Epidermal melanocyte (primary cell): ENCODE measurements at regions not wholly inside any gene's neighbourhood (a gene's known extent, or its start where the extent isn't known, plus 50 kb on each side); places are given as distances from the start of the nearest gene placed in this dataset.
"Not testable (repeated sequence)": the region's sequence is repeated elsewhere in the genome, so short reads cannot be mapped to it uniquely, and the experiment has no call there.

Source experiments
- DNase-seq: peaks from one replicate; pipeline ENCODE4 v3.0.0; 2011; ENCODE audit warnings: low spot score; ENCODE audit not compliant: insufficient read length

GRCh38 chr14:89699071-89699470 lies 255.5 kb downstream of the EFCAB11 start:
- DNase-seq = no peak

GRCh38 chr14:89697281-89698060 lies 257.1 kb downstream of the EFCAB11 start:
- DNase-seq = no peak

DNA sequence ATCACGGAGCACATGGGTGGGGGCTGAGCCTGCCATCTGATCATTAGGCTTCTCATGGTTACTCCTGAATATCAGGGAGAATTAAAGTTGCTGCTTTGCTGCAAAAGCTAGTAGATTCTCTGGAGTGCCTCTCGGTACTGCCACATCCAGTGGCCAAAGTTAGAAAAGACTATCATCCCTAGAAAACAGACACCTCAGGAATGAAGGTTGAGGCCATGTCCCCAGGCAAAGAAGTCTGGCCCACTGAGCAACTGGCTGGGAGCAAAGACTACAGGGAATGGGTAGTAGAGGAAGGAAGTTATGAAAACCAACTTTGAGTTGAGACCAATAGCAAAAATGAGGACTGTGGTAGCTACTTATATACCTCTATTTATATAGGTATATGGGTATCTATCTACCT lies 258.7 kb downstream of the EFCAB11 start:
- DNase-seq = no peak

DNA sequence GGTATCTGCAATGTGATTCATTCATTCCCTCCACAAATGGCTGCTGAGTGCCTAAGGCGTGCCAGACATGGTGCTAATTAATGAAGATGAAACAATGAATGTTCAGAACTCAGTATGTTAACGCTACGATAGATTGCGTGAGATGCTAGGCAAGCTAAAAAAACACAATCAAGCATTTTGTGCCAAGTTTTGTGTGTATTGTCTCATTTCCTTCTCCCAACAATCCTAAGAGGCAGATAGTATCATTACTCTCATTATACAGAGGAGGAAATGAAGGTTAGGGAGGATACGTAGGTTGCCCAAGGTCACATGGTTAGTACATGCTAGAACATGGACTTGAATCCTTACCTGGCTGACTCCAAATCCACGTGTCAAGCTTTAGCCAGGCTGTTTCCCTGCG lies 264.4 kb downstream of the EFCAB11 start:
- DNase-seq = no peak

DNA sequence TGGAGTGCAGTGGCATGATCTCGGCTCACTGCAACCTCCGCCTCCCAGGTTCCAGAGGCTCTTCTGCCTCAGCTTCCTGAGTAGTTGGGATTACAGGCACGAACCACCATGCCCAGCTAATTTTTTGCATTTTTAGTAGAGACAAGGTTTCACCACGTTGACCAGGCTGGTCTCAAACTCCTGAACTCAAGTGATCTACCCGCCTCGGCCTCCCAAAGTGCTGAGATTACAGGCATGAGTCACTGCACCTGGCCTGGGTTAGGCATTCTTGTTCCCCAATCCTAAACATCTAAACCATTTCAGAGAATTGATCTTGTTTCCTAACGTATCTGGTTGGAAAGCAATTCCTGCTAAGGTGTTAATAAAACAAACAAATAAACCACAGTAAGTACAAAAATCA lies 264.8 kb downstream of the EFCAB11 start:
- not testable (repeated sequence) for DNase-seq

DNA sequence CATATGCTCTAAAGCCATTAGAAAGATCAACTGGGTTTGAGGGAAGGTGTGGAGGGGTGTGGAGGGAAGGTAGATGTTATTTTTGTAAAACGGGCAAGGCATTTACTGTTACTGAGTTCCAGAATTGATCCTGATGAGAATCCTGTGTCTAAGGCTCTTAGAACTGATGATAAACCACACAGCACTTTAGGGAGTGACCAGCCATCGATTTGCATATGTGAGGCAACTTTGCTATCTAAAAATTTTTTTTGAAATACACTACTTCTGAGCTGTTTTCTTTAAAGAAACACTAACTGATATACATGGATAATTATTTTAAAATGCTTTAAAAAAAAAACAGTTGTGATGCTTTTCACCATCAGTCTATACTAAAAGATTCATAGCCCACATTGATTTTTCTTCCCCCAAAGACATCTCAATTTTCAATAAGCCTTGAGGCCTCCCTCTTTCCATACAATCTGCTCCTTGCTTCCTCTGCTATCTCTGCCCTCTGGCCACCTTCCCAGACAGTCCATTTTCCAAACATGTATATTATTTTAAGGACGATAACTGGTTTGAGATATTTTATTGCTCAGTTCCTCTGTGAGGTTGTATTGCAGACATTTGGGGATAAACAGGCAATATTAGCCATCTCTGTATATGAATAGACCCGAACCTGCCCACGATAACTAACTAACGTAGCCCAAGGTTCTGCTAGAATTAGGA lies 265.9 kb downstream of the EFCAB11 start:
- no peak for DNase-seq

DNA sequence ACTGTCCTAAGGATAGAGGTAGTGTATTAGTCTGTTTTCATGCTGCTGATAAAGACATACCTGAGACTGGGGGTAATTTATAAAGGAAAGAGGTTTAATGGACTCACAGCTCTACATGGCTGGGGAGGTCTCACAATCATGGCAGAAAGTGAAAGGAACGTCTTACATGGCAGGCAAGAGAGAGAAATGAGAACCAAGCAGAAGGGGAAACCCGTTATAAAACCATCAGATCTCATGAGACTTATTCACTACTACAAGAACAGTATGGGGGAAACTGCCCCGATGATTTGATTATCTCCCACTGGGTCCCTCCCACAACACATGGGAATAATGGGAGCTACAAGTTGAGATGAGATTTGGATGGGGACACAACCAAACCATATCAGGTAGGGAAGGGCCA lies 267.4 kb downstream of the EFCAB11 start:
- not testable (repeated sequence) for DNase-seq

DNA sequence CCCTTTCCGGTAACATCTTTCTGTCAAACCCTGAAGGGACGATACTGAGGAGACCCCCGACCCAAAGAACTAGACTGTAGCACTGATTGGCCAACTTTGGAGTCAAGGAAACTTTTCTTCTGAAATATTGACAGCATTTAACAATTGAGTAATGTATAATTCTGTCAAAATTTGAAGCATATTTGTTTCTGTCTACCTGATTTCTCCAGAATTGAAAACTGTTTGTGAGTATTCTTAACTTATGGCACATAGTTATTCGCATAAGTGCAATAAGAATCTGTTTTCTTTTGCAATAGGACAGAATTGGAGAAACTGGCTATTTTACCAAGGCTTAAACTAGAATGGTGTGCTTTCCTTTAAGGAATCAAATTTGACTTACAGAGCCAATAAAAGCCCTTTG lies 267.1 kb upstream of the FOXN3 start:
- DNase-seq = no peak

- DNase-seq = no peak
These were observed 264.3 kb upstream of the FOXN3 start for GRCh38 chr14:89681086-89682018.

DNA sequence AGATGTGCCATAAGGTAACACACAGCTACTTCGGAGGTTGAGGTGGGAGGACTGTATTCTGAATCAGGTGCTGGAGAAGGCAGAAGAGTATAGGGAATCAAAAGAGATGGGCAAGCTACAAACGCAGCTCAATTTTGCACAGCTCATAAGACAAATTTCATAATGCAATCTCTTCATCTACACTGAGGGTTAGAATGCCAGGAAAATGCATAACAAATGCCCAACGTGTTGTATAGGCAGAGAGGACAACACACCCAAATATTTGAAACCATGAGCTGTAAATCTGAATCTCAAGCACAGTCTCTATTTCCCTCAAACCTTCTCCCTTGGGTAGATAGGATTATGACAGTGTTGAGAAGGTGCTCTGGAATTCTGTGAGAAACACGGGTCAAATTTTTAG lies 263.1 kb upstream of the FOXN3 start:
- DNase-seq = no peak

DNA sequence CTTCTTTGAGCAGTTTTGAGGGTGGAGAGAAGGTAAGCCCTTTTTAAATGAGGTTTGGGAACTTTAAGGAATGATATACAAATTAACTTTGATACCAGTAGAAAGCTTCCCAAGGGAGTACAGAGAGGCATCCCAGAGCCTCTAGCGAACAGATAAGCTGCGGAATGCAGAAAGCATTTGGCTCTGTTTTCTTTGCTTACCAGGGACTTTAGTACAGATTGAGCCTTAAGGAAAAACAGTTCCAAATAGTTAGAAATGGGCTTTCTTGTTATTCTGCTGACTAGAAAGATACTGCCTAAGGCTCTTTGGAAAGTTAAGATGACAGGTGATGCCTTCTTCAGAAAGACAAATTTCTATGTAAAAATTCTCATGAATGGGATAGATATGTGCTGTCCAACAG lies 261.7 kb upstream of the FOXN3 start:
- DNase-seq = no peak

- DNase-seq = no peak
These were observed 258.6 kb upstream of the FOXN3 start for GRCh38 chr14:89675590-89675989.

DNA sequence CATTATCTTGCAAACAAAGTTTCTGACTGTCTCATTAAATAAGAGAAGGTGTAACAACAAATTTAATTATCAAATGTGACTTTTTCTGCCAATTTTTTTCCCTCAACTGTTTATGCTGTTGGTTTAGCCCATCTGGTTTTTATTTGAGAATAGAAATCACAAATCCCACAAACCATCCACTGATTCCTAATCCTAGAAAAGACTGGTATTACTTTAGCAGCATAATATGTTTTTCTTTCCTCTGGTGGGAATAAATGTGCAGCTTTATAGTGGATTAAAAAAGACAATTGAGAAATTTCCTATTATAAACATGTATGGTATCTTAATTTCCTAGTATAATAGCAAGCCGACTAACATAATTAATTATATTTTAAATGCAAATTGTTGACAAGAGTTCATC lies 257.9 kb upstream of the FOXN3 start:
- peak; percentile 23 for DNase-seq

DNA sequence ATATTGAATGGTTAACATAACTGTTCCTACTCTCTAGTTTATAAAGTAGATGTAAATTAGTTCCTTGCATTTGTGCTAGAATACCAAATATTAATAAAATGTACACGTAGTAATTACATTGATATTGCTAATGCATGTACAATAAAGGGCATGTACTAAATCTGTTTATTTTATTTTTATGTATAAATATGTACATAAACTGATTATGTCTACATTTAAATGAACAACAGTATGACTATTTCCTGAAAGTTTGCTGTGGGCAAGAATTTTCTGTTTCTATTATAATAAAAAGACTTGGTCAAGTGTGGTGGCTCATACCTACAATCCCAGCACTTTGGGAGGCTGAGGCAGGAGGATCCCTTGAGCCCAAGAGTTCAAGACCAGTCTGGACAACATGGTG lies 257.2 kb upstream of the FOXN3 start:
- DNase-seq = no peak

- no peak for DNase-seq
These were observed 256.6 kb upstream of the FOXN3 start for GRCh38 chr14:89673512-89674225.

- DNase-seq = no peak
These were observed 255.8 kb upstream of the FOXN3 start for GRCh38 chr14:89672636-89673511.

DNA sequence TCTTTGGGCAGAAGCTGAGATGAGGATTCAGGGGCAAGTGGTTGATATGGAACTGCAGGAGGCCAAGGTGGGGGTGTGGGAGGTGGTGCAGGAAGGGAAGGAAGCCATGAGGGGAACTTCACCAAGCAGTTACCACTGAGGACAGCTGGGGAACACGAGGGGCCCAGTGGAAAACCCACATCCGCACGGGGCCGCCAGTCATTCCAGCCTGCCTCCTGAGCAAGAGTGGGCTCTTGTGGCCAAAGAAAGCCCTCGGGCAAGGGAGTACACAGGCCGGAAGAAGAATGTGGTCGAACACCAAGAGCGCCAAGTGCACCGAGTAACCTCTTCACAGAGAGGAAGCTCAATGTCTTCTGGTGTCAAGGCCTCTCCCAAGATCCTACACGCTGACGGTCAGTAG lies 252.2 kb upstream of the FOXN3 start:
- DNase-seq = no peak

GRCh38 chr14:89667983-89668382 lies 250.9 kb upstream of the FOXN3 start:
- no peak for DNase-seq

DNA sequence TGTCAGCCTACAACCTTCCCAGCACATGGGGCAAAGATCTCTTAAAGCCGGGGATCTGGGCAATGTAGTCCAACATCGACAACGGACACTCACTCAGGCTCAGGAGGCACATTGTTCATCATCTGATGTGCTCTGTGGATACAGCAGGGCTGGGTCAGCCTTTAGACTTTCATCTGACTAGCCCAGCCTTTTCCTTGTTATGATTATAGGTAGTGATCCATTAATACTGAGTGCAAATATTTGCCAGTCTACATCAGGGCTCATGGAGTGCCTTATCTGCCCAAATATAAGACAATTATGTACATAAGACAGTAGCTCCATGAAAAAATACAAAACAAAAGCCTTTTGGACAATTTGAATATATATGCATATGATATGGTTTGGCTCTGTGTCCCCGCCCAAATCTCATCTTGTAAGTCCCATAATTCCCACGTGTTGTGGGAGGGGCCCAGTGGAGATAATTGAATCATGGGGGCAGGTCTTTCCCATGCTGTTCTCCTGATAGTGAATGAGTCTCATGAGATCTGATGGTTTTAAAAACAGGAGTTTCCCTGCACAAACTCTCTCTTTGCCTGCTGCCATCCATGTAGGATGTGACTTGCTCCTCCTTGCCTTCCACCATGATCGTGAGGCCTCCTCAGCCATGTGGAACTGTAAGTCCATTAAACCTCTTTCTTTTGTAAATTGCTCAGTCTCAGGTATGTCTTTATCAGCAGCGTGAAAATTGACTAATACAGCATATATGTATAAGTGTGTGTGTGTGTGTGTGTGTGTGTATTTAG lies 248.5 kb upstream of the FOXN3 start:
- DNase-seq = not testable (repeated sequence)
